Activated CD8-positive, alpha-beta T cell treated with anti-CD3 and anti-CD28 coated beads for 36 hours (primary cell): ENCODE measurements at regions not wholly inside any gene's neighbourhood (a gene's known extent, or its start where the extent isn't known, plus 50 kb on each side); places are given as distances from the start of the nearest gene placed in this dataset.

Source experiments
- ATAC-seq: fragments of 200-7000 bp; cut with Tn5 transposase; one replicate; pipeline ENCODE4 v1.10.0; 2021; ENCODE audit warnings: mild to moderate bottlenecking, moderate library complexity
- CTCF ChIA-PET: fragments of 350-600 bp; sonication (Branson Sonifier 250); formaldehyde crosslinking; loops from one replicate; lab custom pipeline; 2021; ENCODE audit warnings: antibody characterized with exemption; lab: Charles Lee
- POLR2A ChIA-PET: fragments of 350-600 bp; sonication (Branson Sonifier 250); formaldehyde crosslinking; loops from one replicate; lab custom pipeline; 2021; ENCODE audit warnings: antibody characterized with exemption; lab: Charles Lee
- DNase-seq: peaks from one replicate; pipeline ENCODE4 v3.0.0-alpha.2; 2020
- H3K27ac Mint-ChIP-seq: one replicate; pipeline ENCODE4 v1.8.0; 2021; ENCODE audit warnings: mild to moderate bottlenecking, mixed read lengths
- H3K27me3 Mint-ChIP-seq: one replicate; pipeline ENCODE4 v1.8.0; 2021; ENCODE audit warnings: mixed read lengths
- H3K36me3 Mint-ChIP-seq: one replicate; pipeline ENCODE4 v1.8.0; 2021; ENCODE audit warnings: low read depth, mixed read lengths
- H3K4me1 Mint-ChIP-seq: one replicate; pipeline ENCODE4 v1.8.0; 2021; ENCODE audit warnings: low read depth, mixed read lengths
- H3K4me3 Mint-ChIP-seq: one replicate; pipeline ENCODE4 v1.8.0; 2021; ENCODE audit warnings: mild to moderate bottlenecking, moderate library complexity, mixed read lengths
- H3K9me3 Mint-ChIP-seq: one replicate; pipeline ENCODE4 v1.8.0; 2021; ENCODE audit warnings: mixed read lengths
- intact Hi-C: fragments of 100-400 bp; cut with micrococcal nuclease; formaldehyde crosslinking; loops from one replicate; pipeline ENCODE4 v1.10.0; 2022
- TF ChIP-seq, protein P1 (sequence below): fragments of 200-600 bp; IDR thresholded peaks from one replicate; pipeline ENCODE4 v1.8.0; 2022; ENCODE audit warnings: antibody characterized with exemption, mild to moderate bottlenecking

- POLR2A ChIA-PET = no interaction called here
- no peaks in the 10 kb centered on the region for H3K36me3 Mint-ChIP-seq
- no peaks in the 10 kb centered on the region for H3K27me3 Mint-ChIP-seq
- no peak overlapping the region for H3K27ac Mint-ChIP-seq
- H3K4me1 Mint-ChIP-seq = no peaks in the 10 kb centered on the region
- ATAC-seq (no peak), DNase-seq (no peak)
- TF ChIP-seq, protein P1, sequence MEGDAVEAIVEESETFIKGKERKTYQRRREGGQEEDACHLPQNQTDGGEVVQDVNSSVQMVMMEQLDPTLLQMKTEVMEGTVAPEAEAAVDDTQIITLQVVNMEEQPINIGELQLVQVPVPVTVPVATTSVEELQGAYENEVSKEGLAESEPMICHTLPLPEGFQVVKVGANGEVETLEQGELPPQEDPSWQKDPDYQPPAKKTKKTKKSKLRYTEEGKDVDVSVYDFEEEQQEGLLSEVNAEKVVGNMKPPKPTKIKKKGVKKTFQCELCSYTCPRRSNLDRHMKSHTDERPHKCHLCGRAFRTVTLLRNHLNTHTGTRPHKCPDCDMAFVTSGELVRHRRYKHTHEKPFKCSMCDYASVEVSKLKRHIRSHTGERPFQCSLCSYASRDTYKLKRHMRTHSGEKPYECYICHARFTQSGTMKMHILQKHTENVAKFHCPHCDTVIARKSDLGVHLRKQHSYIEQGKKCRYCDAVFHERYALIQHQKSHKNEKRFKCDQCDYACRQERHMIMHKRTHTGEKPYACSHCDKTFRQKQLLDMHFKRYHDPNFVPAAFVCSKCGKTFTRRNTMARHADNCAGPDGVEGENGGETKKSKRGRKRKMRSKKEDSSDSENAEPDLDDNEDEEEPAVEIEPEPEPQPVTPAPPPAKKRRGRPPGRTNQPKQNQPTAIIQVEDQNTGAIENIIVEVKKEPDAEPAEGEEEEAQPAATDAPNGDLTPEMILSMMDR = no peak
- CTCF ChIA-PET = no interaction called here
- H3K4me3 Mint-ChIP-seq = no peak overlapping the region
- peaks cover 4% of the 10 kb centered on the region for H3K9me3 Mint-ChIP-seq
- intact Hi-C loops = no loop called here
These were observed 2043.5 kb upstream of the AGA start for GRCh38 chr4:179485781-179486180.

- H3K27ac Mint-ChIP-seq = no peak overlapping the region
- ChIA-PET CTCF (no interaction called here), POLR2A (no interaction called here)
- H3K9me3 Mint-ChIP-seq = peaks cover 4% of the 10 kb centered on the region
- H3K4me1 Mint-ChIP-seq = no peaks in the 10 kb centered on the region
- intact Hi-C loops = no loop called here
- ATAC-seq = no peak
- H3K36me3 Mint-ChIP-seq = no peaks in the 10 kb centered on the region
- no peak for DNase-seq
- no peak overlapping the region for H3K4me3 Mint-ChIP-seq
- no peaks in the 10 kb centered on the region for H3K27me3 Mint-ChIP-seq
- TF ChIP-seq, protein P1 = no peak
These were observed 2044.5 kb upstream of the AGA start for GRCh38 chr4:179486570-179487335.

DNA sequence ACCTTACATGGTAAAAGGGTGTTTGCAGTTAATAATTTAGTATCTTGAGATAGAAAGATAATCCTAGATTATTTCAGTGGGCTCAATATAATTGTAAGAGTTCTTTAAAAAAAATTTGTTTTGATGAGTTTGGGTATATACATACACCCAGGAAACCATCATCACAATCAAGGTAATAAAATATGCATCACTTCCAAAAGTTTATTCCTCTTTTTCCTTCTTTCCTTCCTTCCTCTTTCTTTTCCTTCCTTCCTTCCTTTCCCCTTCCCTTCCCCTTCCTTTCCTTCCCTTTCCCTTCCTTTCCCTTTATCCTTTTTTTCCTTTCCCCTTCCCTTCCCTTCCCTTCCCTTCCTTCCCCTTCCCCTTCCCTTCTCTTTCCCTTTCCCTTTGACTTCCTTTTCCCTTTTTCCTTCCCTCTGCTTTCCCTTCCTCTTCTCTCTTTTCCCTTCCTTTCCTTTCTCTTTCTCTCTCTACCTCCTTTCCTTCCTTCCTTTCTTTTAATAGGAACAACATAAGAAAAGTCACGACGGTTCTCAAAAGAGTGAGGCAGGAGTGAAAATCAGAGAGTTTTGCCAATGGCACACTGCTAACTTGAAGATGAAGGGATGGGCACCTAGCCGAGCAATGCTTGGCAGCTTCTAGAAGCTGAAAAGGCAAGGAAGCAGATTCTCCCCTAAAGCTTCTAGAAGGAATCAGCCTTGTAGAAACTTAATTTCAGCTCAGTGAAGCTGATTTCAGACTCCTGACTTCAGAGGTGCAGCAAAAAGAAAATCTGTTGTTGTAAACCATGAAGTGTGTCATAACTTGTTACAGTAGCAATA, 2050.2 kb upstream of the AGA start:
- Mint-ChIP-seq H3K9me3 (peaks cover 4% of the 10 kb centered on the region), H3K36me3 (no peaks in the 10 kb centered on the region), H3K4me3 (no peak overlapping the region), H3K4me1 (no peaks in the 10 kb centered on the region), H3K27ac (no peak overlapping the region), H3K27me3 (no peaks in the 10 kb centered on the region)
- intact Hi-C loops = no loop called here
- TF ChIP-seq, protein P1 = no peak
- CTCF ChIA-PET = no interaction called here
- DNase-seq (no peak), ATAC-seq (no peak)
- POLR2A ChIA-PET = no interaction called here

DNA sequence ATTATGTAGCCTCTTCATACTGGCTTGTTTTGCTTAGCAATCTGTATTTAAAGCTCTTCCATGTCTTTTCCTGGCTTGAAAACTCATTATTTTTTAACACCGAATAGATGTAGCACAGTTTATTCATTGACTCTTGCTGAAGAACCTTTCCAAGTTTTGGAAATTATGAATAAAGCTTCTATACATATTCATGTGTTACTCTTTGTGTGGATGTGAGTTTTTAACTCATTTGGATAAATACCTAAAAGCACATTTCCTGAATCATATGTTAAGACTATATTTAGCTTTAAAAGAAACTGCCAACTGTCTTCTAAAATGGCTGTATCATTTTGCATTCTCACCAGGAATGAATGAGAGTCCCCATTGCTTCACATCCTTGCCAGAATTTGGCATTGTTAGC, 2061.7 kb upstream of the AGA start:
- ChIA-PET CTCF (no interaction called here), POLR2A (no interaction called here)
- TF ChIP-seq, protein P1 = no peak
- H3K4me1 Mint-ChIP-seq = no peaks in the 10 kb centered on the region
- intact Hi-C loops = no loop called here
- no peak for ATAC-seq
- no peak for DNase-seq
- no peaks in the 10 kb centered on the region for H3K36me3 Mint-ChIP-seq
- no peak overlapping the region for H3K27ac Mint-ChIP-seq
- no peak overlapping the region for H3K4me3 Mint-ChIP-seq
- no peaks in the 10 kb centered on the region for H3K27me3 Mint-ChIP-seq
- H3K9me3 Mint-ChIP-seq = peaks cover 3% of the 10 kb centered on the region

DNA sequence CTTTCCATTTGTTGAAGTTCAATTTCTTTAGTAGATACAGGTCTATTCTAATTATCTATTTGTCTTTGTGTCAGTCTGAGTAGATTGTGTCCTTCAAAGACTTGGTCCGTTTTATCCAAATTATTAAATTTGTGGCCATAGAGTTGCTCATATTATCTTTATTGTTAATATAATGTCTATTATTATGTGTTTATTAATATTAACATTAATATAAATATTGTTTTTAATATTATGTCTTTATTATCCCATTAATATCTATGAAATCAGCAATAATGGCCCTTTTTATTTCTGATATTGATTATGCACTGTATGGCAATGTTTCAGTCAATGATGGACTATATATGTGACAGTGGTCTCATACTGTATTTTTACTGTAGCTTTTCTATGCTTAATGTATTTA, 2067.3 kb upstream of the AGA start:
- ChIA-PET POLR2A (no interaction called here), CTCF (no interaction called here)
- no peaks in the 10 kb centered on the region for H3K4me1 Mint-ChIP-seq
- peaks cover 1% of the 10 kb centered on the region for H3K9me3 Mint-ChIP-seq
- DNase-seq (no peak), ATAC-seq (no peak)
- TF ChIP-seq, protein P1 = no peak
- intact Hi-C loops = no loop called here
- H3K36me3 Mint-ChIP-seq = no peaks in the 10 kb centered on the region
- H3K27me3 Mint-ChIP-seq = no peaks in the 10 kb centered on the region
- H3K4me3 Mint-ChIP-seq = no peak overlapping the region
- no peak overlapping the region for H3K27ac Mint-ChIP-seq
